ENCODE measurements at regions not wholly inside any gene's neighbourhood (a gene's known extent, or its start where the extent isn't known, plus 50 kb on each side); places are given as distances from the start of the nearest gene placed in this dataset.

DNA sequence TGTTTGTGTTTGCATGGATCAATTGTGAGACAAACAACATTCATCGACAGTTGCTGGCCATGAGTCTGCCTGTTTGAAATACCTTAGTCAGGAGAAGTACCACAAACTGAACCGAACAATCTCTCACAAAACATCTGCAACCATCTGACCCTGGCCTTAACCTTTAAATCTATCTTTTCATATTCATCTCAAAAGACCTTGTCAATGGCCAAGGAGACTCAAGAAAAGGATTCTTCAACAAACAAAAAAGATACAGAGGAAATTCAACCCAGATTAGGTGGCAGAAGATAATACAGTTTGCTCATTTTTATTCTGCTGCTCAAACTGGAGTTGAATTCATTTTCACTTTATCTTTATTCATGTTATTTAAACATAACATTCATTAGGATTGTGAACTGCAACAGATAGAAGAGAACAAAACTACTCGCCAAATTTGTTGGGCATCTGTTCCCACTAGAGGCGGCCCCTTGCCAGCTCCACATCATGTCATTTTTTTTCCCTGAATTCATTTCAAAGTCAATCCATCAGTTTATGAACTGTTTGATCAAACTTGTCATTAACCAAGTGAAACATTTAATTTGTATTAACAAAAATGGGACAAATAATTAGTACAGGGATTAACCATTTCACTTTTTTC, 152.3 kb upstream of the OTX2 start:
- TF ChIP-seq, protein P1, sequence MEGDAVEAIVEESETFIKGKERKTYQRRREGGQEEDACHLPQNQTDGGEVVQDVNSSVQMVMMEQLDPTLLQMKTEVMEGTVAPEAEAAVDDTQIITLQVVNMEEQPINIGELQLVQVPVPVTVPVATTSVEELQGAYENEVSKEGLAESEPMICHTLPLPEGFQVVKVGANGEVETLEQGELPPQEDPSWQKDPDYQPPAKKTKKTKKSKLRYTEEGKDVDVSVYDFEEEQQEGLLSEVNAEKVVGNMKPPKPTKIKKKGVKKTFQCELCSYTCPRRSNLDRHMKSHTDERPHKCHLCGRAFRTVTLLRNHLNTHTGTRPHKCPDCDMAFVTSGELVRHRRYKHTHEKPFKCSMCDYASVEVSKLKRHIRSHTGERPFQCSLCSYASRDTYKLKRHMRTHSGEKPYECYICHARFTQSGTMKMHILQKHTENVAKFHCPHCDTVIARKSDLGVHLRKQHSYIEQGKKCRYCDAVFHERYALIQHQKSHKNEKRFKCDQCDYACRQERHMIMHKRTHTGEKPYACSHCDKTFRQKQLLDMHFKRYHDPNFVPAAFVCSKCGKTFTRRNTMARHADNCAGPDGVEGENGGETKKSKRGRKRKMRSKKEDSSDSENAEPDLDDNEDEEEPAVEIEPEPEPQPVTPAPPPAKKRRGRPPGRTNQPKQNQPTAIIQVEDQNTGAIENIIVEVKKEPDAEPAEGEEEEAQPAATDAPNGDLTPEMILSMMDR (IDR thresholded peaks at IDR 0.05) = no peak
- TF ChIP-seq POLR2A (IDR thresholded peaks at IDR 0.05) = no peak

Measured in right lobe of liver (tissue), 4 donors.